ENCODE measurements at regions not wholly inside any gene's neighbourhood (a gene's known extent, or its start where the extent isn't known, plus 50 kb on each side); places are given as distances from the start of the nearest gene placed in this dataset.

GRCh38 chr11:97409141-97409540 is 1019.3 kb downstream of the JRKL start:
- Histone ChIP-seq H3K27me3 (no peaks in the 10 kb centered on the region), H3K36me3 (no peaks in the 10 kb centered on the region), H3K9me3 (no peaks in the 10 kb centered on the region), H3K4me3 (replicated peaks in 1 of 3) (no peak overlapping the region), H3K27ac (no peak overlapping the region), H3K4me1 (no peaks in the 10 kb centered on the region)
- no peak for DNase-seq
- WGBS, 2 donors = no CpG with 5 or more reads among the region's 1 CpG
- intact Hi-C loops (cut with DNase I) = no loop called here
- TF ChIP-seq POLR2A (IDR thresholded peaks at IDR 0.05) = no peak
- TF ChIP-seq CTCF (IDR thresholded peaks at IDR 0.05) = no peak

- H3K9me3 ChIP-seq = no peaks in the 10 kb centered on the region
- intact Hi-C loops (cut with DNase I) = no loop called here
- H3K27me3 ChIP-seq = no peaks in the 10 kb centered on the region
- no peak for DNase-seq
- no peak overlapping the region for H3K4me3 ChIP-seq (replicated peaks in 1 of 3)
- H3K4me1 ChIP-seq = no peaks in the 10 kb centered on the region
- no peak for TF ChIP-seq CTCF (IDR thresholded peaks at IDR 0.05)
- no peak for TF ChIP-seq POLR2A (IDR thresholded peaks at IDR 0.05)
- 71 to 73% methylated on average over 2 of the region's 2 CpGs for WGBS, 2 donors
- H3K36me3 ChIP-seq = no peaks in the 10 kb centered on the region
- H3K27ac ChIP-seq = no peak overlapping the region
Observed at GRCh38 chr11:97414801-97415200, 1025.0 kb downstream of the JRKL start.

- no peak for TF ChIP-seq POLR2A (IDR thresholded peaks at IDR 0.05)
- TF ChIP-seq CTCF (IDR thresholded peaks at IDR 0.05) = no peak
- DNase-seq = no peak
- no peak overlapping the region for H3K4me3 ChIP-seq (replicated peaks in 1 of 3)
- H3K27ac ChIP-seq = no peak overlapping the region
- intact Hi-C loops (cut with DNase I) = no loop called here
- no peaks in the 10 kb centered on the region for H3K4me1 ChIP-seq
- H3K36me3 ChIP-seq = no peaks in the 10 kb centered on the region
- H3K27me3 ChIP-seq = no peaks in the 10 kb centered on the region
- H3K9me3 ChIP-seq = no peaks in the 10 kb centered on the region
Observed at GRCh38 chr11:97419729-97420128, 1029.9 kb downstream of the JRKL start.

- no peaks in the 10 kb centered on the region for H3K27me3 ChIP-seq
- no peaks in the 10 kb centered on the region for H3K9me3 ChIP-seq
- 81 to 82% methylated on average over 2 of the region's 2 CpGs for WGBS, 2 donors
- intact Hi-C loops (cut with DNase I) = no loop called here
- no peaks in the 10 kb centered on the region for H3K36me3 ChIP-seq
- no peak for DNase-seq
- no peak overlapping the region for H3K4me3 ChIP-seq (replicated peaks in 1 of 3)
- no peak for TF ChIP-seq CTCF (IDR thresholded peaks at IDR 0.05)
- TF ChIP-seq POLR2A (IDR thresholded peaks at IDR 0.05) = no peak
- no peak overlapping the region for H3K27ac ChIP-seq
- no peaks in the 10 kb centered on the region for H3K4me1 ChIP-seq
Observed at GRCh38 chr11:97428247-97428790, 1038.5 kb downstream of the JRKL start.

GRCh38 chr11:97430877-97431276 is 1041.1 kb downstream of the JRKL start:
- H3K4me3 ChIP-seq (replicated peaks in 1 of 3) = no peak overlapping the region
- WGBS, 2 donors = 30 to 33% methylated on average over 3 of the region's 3 CpGs
- intact Hi-C loops (cut with DNase I) = no loop called here
- H3K9me3 ChIP-seq = no peaks in the 10 kb centered on the region
- no peak for DNase-seq
- H3K36me3 ChIP-seq = no peaks in the 10 kb centered on the region
- H3K4me1 ChIP-seq = no peaks in the 10 kb centered on the region
- no peaks in the 10 kb centered on the region for H3K27me3 ChIP-seq
- TF ChIP-seq POLR2A (IDR thresholded peaks at IDR 0.05) (no peak), CTCF (IDR thresholded peaks at IDR 0.05) (no peak)
- no peak overlapping the region for H3K27ac ChIP-seq
